ENCODE measurements at regions not wholly inside any gene's neighbourhood (a gene's known extent, or its start where the extent isn't known, plus 50 kb on each side); places are given as distances from the start of the nearest gene placed in this dataset.

DNA sequence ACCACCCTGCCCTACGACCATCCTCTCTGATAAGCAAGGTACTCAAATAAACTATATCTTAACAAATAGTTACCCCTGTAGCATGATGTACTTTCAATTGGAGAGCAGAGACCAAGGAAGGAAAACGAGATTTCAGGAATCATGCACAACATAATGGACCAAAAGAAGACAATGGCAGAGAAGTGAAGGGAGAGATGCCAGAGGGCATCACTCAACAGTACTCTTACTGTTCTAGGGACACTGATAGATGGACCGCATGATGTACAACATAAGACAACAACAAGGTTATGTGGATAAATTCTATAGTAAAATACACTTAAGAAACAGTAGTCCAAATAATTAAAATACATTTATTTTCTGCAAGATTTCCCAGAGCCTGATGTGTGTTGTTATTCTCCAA, 77.5 kb upstream of the IFNG-AS1 start:
- H3K4me1 Mint-ChIP-seq (ENCODE audit: insufficient read depth, unreplicated experiment), result peaks cover 33% of the 10 kb centered on the region
- intact Hi-C loops (cut with micrococcal nuclease), result loop anchor here (10.0 kb wide), 1 partner anchor 97 kb away; no protein-coding TSS in a partner anchor
- TF ChIP-seq, protein P1, sequence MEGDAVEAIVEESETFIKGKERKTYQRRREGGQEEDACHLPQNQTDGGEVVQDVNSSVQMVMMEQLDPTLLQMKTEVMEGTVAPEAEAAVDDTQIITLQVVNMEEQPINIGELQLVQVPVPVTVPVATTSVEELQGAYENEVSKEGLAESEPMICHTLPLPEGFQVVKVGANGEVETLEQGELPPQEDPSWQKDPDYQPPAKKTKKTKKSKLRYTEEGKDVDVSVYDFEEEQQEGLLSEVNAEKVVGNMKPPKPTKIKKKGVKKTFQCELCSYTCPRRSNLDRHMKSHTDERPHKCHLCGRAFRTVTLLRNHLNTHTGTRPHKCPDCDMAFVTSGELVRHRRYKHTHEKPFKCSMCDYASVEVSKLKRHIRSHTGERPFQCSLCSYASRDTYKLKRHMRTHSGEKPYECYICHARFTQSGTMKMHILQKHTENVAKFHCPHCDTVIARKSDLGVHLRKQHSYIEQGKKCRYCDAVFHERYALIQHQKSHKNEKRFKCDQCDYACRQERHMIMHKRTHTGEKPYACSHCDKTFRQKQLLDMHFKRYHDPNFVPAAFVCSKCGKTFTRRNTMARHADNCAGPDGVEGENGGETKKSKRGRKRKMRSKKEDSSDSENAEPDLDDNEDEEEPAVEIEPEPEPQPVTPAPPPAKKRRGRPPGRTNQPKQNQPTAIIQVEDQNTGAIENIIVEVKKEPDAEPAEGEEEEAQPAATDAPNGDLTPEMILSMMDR (IDR thresholded peaks at IDR 0.05; ENCODE audit: unreplicated experiment), result no peak
- no peaks in the 10 kb centered on the region for H3K27me3 Mint-ChIP-seq (ENCODE audit: insufficient read depth, unreplicated experiment)
- no peak overlapping the region for H3K4me3 Mint-ChIP-seq (ENCODE audit: unreplicated experiment)
- DNase-seq (ENCODE audit: unreplicated experiment), result no peak
- POLR2A ChIA-PET, result interaction anchor here (0.8 to 2.6 kb wide), 2 partner anchors 9 to 33 kb away, joined by 3 to 12 read pairs; no protein-coding TSS in a partner anchor
- no TSS peak for BruUV-seq (replicated peaks)
- H3K27ac Mint-ChIP-seq (ENCODE audit: low read depth, unreplicated experiment), result no peak overlapping the region
- CTCF ChIA-PET, result no interaction called here
- no peaks in the 10 kb centered on the region for H3K9me3 Mint-ChIP-seq (ENCODE audit: unreplicated experiment)
- H3K36me3 Mint-ChIP-seq (ENCODE audit: insufficient read depth, unreplicated experiment), result no peaks in the 10 kb centered on the region

DNA sequence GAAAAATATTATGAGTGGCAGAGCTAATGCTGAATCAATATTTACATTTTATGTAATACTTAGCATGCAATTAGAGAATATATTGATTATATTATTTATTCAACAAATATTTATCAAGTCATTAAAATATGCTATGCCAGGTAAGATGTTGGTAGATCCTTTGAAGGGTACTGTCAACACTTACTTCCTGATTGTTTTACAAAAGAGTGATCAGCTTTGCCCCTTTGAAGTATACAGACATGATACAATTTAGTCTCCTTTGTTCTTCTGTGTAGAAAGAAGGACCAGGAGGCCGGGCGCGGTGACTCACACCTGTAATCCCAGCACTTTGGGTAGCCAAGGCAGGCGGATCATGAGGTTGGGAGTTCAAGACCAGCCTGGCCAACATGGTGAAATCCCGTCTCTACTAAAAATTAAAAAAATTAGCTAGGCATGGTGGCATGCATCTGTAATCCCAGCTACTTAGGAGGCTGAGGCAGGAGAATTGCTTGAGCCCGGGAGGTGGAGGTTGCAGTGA, 73.9 kb upstream of the IFNG-AS1 start:
- TF ChIP-seq, protein P1 (IDR thresholded peaks at IDR 0.05; ENCODE audit: unreplicated experiment), result no peak
- Mint-ChIP-seq H3K4me3 (ENCODE audit: unreplicated experiment) (no peak overlapping the region), H3K36me3 (ENCODE audit: insufficient read depth, unreplicated experiment) (no peaks in the 10 kb centered on the region), H3K4me1 (ENCODE audit: insufficient read depth, unreplicated experiment) (peaks cover 34% of the 10 kb centered on the region), H3K27ac (ENCODE audit: low read depth, unreplicated experiment) (no peak overlapping the region), H3K27me3 (ENCODE audit: insufficient read depth, unreplicated experiment) (no peaks in the 10 kb centered on the region), H3K9me3 (ENCODE audit: unreplicated experiment) (no peaks in the 10 kb centered on the region)
- ChIA-PET CTCF (interaction anchor here (0.7 kb wide), 1 partner anchor 223 kb away, joined by 3 read pairs; no protein-coding TSS in a partner anchor), POLR2A (no interaction called here)
- BruUV-seq (replicated peaks), result no TSS peak
- intact Hi-C loops (cut with micrococcal nuclease), result loop anchor here (10.0 kb wide), 1 partner anchor 101 kb away; no protein-coding TSS in a partner anchor
- no peak for DNase-seq (ENCODE audit: unreplicated experiment)

DNA sequence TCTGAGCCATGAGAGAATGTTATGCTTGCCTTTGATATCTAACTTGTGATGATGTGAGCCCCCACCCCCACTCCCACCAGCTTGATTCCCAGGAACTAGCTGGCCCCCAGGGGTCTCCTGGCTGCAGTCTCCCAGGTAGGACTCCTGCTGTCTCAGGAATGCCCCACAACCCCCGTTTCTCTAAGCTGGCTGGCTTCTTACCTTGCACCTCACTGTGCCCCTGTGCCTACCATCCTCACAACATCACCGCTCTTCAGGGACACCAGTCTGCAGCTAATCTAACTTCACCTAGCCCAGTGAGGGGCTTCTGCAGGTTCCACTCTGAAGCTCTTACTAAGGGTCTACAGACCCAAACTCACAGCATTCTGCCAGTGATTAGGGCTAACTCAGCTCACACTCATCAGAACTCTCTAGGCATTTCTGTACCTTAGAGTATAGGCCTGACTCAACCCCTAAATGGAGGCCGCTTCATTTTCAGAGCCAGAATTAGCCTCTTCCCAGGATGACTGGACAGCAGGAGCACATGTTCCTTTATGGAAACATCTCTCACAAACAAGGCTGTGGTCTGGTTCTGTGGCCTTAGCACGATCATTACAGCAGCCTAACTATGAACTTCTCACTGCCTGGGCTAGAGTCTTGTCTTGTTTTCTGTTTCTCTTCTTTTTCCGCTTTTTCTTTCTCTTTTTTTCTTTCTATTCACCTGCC, 72.8 kb upstream of the IFNG-AS1 start:
- H3K9me3 Mint-ChIP-seq (ENCODE audit: unreplicated experiment), result no peaks in the 10 kb centered on the region
- TF ChIP-seq, protein P1 (IDR thresholded peaks at IDR 0.05; ENCODE audit: unreplicated experiment), result no peak
- ChIA-PET CTCF (interaction anchor here (0.7 to 1.0 kb wide), 3 partner anchors 9 to 560 kb away, joined by 3 to 5 read pairs (median 3); no protein-coding TSS in a partner anchor), POLR2A (interaction anchor here (0.7 kb wide), 1 partner anchor 48 kb away, joined by 3 read pairs; no protein-coding TSS in a partner anchor)
- H3K36me3 Mint-ChIP-seq (ENCODE audit: insufficient read depth, unreplicated experiment), result no peaks in the 10 kb centered on the region
- H3K27ac Mint-ChIP-seq (ENCODE audit: low read depth, unreplicated experiment), result no peak overlapping the region
- intact Hi-C loops (cut with micrococcal nuclease), result loop anchor here (10.0 kb wide), 1 partner anchor 102 kb away; no protein-coding TSS in a partner anchor
- no peak overlapping the region for H3K4me3 Mint-ChIP-seq (ENCODE audit: unreplicated experiment)
- no TSS peak for BruUV-seq (replicated peaks)
- H3K27me3 Mint-ChIP-seq (ENCODE audit: insufficient read depth, unreplicated experiment), result no peaks in the 10 kb centered on the region
- H3K4me1 Mint-ChIP-seq (ENCODE audit: insufficient read depth, unreplicated experiment), result peaks cover 35% of the 10 kb centered on the region
- DNase-seq (ENCODE audit: unreplicated experiment), result no peak

DNA sequence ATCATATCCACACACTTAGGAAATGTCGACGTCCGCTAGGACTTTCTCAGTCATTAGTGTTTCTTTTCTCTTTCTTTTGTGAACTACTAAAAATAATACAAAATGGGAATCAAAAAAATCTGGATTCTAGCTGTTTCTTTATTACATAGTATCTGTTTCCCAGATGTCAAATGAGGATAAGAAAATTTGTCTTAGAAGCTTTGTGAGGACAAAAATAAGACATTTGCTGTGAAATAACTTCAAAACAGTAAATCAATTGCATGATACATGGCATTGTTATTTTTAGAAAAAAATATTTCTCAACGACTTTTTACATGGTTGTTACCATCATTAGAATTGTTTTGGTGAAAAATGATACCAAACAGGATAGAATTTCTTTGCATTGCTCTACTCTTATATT, 71.4 kb upstream of the IFNG-AS1 start:
- CTCF ChIA-PET, result interaction anchor here (0.5 to 1.4 kb wide), 3 partner anchors 25 to 920 kb away, joined by 3 to 5 read pairs (median 4); no protein-coding TSS in a partner anchor
- TF ChIP-seq, protein P1 (IDR thresholded peaks at IDR 0.05; ENCODE audit: unreplicated experiment), result no peak
- Mint-ChIP-seq H3K4me3 (ENCODE audit: unreplicated experiment) (no peak overlapping the region), H3K9me3 (ENCODE audit: unreplicated experiment) (no peaks in the 10 kb centered on the region), H3K36me3 (ENCODE audit: insufficient read depth, unreplicated experiment) (no peaks in the 10 kb centered on the region), H3K27ac (ENCODE audit: low read depth, unreplicated experiment) (no peak overlapping the region), H3K4me1 (ENCODE audit: insufficient read depth, unreplicated experiment) (peaks cover 30% of the 10 kb centered on the region), H3K27me3 (ENCODE audit: insufficient read depth, unreplicated experiment) (no peaks in the 10 kb centered on the region)
- POLR2A ChIA-PET, result interaction anchor here (0.9 to 2.0 kb wide), 4 partner anchors 9 to 271 kb away, joined by 3 to 7 read pairs (median 5); partner anchors contain the start of gene DYRK2
- no TSS peak for BruUV-seq (replicated peaks)
- DNase-seq (ENCODE audit: unreplicated experiment), result no peak
- intact Hi-C loops (cut with micrococcal nuclease), result loop anchor here (10.0 kb wide), 1 partner anchor 103 kb away; no protein-coding TSS in a partner anchor
